ENCODE measurements at regions not wholly inside any gene's neighbourhood (a gene's known extent, or its start where the extent isn't known, plus 50 kb on each side); places are given as distances from the start of the nearest gene placed in this dataset.

GRCh38 chr2:125979886-125980285, 676.1 kb upstream of the GYPC start:
- TF ChIP-seq TAF1 (conservative IDR thresholded peaks at IDR 0.05) (no peak), GABPA (IDR thresholded peaks at IDR 0.05 in 1 of 2, conservative IDR thresholded peaks at IDR 0.05 in 1 of 2) (no peak), RXRA (IDR thresholded peaks at IDR 0.05) (no peak), HNF4A (conservative IDR thresholded peaks at IDR 0.05) (no peak), SP1 (IDR thresholded peaks at IDR 0.05) (no peak), JUND (IDR thresholded peaks at IDR 0.05) (no peak), FOXA1 (IDR thresholded peaks at IDR 0.05) (no peak), RAD21 (IDR thresholded peaks at IDR 0.05) (no peak), EGR1 (IDR thresholded peaks at IDR 0.05; ENCODE audit: low read depth in 2 of 2) (no peak), ATF3 (IDR thresholded peaks at IDR 0.05) (no peak)
- TF ChIP-seq, protein P1, sequence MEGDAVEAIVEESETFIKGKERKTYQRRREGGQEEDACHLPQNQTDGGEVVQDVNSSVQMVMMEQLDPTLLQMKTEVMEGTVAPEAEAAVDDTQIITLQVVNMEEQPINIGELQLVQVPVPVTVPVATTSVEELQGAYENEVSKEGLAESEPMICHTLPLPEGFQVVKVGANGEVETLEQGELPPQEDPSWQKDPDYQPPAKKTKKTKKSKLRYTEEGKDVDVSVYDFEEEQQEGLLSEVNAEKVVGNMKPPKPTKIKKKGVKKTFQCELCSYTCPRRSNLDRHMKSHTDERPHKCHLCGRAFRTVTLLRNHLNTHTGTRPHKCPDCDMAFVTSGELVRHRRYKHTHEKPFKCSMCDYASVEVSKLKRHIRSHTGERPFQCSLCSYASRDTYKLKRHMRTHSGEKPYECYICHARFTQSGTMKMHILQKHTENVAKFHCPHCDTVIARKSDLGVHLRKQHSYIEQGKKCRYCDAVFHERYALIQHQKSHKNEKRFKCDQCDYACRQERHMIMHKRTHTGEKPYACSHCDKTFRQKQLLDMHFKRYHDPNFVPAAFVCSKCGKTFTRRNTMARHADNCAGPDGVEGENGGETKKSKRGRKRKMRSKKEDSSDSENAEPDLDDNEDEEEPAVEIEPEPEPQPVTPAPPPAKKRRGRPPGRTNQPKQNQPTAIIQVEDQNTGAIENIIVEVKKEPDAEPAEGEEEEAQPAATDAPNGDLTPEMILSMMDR (IDR thresholded peaks at IDR 0.05; ENCODE audit: low read depth, low read length, missing input control), result no peak
- TF ChIP-seq, protein P2, sequence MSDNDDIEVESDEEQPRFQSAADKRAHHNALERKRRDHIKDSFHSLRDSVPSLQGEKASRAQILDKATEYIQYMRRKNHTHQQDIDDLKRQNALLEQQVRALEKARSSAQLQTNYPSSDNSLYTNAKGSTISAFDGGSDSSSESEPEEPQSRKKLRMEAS (IDR thresholded peaks at IDR 0.05), result no peak
- TF ChIP-seq, protein P3, sequence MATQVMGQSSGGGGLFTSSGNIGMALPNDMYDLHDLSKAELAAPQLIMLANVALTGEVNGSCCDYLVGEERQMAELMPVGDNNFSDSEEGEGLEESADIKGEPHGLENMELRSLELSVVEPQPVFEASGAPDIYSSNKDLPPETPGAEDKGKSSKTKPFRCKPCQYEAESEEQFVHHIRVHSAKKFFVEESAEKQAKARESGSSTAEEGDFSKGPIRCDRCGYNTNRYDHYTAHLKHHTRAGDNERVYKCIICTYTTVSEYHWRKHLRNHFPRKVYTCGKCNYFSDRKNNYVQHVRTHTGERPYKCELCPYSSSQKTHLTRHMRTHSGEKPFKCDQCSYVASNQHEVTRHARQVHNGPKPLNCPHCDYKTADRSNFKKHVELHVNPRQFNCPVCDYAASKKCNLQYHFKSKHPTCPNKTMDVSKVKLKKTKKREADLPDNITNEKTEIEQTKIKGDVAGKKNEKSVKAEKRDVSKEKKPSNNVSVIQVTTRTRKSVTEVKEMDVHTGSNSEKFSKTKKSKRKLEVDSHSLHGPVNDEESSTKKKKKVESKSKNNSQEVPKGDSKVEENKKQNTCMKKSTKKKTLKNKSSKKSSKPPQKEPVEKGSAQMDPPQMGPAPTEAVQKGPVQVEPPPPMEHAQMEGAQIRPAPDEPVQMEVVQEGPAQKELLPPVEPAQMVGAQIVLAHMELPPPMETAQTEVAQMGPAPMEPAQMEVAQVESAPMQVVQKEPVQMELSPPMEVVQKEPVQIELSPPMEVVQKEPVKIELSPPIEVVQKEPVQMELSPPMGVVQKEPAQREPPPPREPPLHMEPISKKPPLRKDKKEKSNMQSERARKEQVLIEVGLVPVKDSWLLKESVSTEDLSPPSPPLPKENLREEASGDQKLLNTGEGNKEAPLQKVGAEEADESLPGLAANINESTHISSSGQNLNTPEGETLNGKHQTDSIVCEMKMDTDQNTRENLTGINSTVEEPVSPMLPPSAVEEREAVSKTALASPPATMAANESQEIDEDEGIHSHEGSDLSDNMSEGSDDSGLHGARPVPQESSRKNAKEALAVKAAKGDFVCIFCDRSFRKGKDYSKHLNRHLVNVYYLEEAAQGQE (IDR thresholded peaks at IDR 0.05), result no peak
